HS-27A (cell line): ENCODE measurements at regions not wholly inside any gene's neighbourhood (a gene's known extent, or its start where the extent isn't known, plus 50 kb on each side); places are given as distances from the start of the nearest gene placed in this dataset.

ENCODE experiments used
- DNase-seq: peaks from one replicate; pipeline ENCODE4 v3.0.0-alpha.2; 2012; ENCODE audit warnings: low read depth, missing footprints

DNA sequence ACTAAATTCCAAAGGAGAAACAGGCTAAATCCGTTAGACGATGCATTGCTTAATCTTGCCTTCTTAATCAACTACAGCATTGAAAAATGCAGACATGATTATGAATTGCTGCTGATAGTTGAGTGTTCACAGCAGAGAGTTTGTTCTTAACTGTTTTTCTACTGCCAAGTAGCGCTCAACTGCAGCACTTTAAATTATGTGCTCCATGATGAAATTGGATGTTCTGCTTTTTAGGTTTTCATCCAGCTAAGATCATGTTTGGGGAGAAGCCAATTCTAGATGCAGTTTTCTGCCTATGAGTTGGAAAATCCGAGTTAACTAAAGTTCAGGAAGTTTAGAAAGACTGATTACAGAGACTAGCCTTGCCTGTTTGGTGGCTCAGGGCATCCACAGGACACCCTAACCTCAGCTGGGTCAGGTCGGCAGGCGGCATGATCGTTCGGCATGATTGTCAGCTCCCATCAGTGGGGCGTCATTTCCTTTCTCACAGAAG, 119.4 kb upstream of the PIEZO2 start:
- no peak for DNase-seq

GRCh38 chr18:11268153-11268552, 118.8 kb upstream of the PIEZO2 start:
- no peak for DNase-seq

DNA sequence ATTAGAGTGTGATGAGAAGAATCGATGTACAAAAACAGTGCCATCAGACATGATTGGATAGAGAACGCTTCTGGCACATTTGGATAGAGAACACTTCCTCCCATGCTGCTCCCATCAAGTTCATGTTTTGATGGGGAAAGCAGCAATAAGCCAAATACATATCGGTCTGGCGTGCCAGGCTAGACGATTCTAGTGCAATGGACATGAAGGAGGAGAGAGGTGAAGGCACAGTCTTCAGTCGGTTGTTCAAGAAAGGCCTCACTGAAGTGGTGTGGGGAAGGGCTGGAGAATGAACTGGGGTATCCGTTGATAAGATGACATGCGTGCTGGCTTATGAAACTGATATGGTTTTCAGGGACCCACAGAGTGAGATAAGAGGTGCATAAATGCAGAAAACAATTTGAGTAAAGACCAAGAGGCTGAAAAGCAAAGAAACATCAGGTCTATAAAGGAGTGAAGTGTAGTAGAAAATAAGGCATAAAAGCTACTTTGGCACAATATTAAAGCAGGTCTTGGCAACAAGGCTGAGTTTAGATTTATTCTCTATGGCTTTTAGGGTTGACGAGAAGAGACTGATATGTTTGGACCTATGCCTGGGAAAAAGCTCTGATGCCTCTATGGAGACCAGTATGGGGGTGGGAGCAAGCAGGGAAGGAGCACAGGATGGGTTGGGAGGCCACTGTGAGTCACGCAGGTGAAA, 117.6 kb upstream of the PIEZO2 start:
- DNase-seq = no peak

GRCh38 chr18:11261486-11261885, 112.1 kb upstream of the PIEZO2 start:
- no peak for DNase-seq

GRCh38 chr18:11260961-11261461, 111.6 kb upstream of the PIEZO2 start:
- DNase-seq = no peak

GRCh38 chr18:11259469-11260150, 110.2 kb upstream of the PIEZO2 start:
- DNase-seq = no peak

DNA sequence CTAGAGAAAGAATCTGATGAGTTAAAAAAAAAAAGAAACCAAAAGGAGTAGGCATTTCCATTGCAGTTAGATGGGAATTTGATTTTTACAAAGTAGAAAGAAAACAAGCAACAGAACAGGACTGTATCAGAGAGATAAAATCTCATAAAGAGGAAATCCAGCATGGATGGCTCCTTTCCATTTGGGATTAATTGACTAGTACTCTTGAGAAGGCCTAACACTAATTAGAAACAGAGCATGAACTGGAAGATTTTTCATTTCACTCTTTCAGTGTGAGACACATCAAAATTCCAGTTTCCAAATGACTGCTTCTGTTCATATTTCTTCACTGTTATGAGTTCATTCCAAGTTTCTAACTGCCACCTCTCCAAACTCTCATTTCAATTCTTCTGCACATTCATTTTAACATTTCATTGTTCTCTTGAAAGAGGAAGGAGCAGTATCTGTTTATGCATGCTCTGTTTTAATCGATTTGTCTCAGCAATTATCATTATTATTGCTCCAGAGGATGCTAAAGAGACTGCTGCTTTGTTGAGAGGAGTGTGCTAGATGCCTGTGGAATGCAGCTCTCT, 108.8 kb upstream of the PIEZO2 start:
- DNase-seq = no peak

DNA sequence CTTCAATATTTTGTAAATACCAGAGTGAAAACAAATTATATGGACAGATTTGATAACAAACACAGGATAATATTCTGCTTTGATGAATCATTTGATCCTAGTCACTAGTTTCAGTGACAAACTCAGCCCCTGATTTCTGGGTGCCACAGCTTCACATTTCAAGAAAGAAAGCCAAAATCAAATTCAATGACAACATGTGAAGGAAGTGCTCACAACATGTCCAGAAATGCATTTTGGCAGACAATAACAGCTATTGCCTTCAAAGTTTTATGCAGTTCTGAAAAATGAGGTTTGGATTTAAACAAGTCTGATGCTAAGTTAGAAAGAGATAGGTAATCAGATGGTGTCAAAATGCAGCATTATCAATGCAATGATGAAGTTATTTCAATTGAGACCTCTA, 106.9 kb upstream of the PIEZO2 start:
- DNase-seq = no peak

DNA sequence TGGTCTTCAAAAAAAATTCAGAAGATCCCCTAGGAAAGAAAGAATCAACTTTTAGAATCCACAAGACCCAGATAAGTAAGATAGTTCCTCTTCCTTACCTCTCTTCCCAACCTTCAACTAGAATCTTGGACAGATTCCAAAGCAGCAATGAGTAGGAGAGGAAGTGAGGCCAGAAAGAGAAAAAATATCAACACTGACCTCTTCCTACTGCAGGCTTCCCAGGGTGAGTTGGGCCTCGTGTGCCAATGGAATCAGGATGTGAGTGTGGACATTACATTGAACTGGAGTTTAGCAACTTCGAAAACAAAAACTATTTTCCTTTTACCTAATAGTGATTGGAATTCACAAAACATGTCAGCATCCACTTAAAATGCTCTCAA, 102.5 kb upstream of the PIEZO2 start:
- DNase-seq = no peak

DNA sequence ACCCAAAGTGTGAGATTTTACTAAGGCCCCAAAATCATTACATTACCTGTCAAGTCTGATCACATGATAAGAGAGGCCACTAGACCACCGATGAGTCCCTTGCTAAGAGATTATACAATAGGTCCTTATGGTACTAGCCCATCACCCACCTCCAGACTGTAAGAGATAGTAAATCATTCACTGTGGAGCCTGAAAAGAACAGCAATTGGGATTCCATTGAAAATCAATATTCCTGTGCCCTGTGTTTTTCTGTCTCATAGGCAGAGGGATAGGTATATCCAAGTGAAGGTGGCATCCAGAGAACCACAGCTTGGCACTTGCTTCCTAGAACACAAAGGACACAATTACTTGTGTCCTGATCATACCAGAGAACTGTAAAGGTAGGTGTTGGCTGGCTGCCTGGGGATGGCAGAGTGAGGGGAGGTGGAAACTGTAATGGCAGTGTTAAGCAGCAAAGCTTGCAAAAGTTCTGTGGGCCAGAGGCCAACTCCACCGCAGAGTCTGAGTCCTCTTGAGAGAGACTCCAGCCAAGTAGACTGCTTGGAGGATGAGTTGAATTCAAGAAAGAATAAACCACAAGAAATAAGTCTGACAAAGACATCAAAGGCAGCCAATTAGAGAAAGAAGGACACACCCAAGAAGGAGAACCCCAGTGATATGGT, 102.0 kb upstream of the PIEZO2 start:
- no peak for DNase-seq

GRCh38 chr18:11249391-11249790, 100.0 kb upstream of the PIEZO2 start:
- no peak for DNase-seq

DNA sequence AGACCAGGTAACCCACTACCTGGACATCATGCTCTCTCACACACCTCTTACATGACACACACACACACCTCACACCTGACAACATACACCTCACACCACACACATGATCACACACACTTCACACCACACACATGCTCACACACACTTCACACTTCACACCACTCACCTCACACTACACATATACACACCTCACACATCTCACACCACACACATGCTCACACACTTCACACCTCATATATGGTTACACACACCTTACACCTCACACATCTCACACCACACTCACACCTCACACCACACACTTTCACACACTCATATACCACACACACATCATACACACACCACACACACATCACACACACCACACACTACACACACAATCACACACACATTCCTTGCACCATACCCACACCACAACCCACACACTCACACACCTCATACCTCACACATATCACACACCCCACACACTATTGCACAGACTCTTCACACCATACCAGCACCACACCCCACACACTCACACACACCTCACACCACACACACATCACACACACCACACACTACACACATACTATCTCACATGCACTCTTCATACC, 98.1 kb upstream of the PIEZO2 start:
- DNase-seq = no peak

DNA sequence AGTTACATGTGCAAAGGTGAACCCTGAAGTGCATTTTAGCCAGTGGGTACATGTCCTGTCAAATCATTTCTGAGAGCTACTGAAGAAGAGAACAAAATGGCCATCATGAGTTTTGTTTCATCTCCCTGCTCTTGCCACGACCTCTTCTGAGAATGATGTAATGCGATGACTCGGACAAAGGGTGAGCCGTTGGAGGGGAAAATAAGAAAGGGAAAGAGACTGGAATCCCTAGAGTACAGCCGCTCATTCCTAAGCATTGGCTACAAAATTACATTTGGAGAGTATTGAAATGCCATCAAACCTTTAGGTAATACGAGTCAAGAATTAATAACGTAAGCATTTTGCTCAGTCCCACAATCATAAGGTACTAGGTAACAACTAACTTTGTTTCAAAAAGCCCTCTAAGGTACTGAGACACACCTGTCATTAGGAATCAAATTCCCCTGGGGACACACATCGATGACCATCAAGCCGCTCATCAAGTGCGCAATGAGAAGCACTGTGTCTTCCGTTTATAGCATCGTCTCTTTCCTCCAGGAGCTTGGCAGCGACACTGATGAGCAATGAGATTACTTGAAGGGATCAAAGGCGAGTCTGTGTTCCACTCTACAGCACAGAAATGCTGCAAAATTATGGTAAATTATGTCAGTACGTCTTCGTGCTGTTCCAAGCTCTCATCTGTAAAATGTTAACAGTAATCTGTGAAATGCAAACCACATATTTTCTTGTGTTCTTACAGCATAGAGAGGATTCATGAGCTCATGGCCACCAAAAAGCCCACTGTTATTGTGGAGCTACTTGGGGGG, 97.3 kb upstream of the PIEZO2 start:
- DNase-seq = no peak

GRCh38 chr18:11245879-11246278, 96.5 kb upstream of the PIEZO2 start:
- DNase-seq = no peak

GRCh38 chr18:11237484-11237883, 88.1 kb upstream of the PIEZO2 start:
- no peak for DNase-seq

DNA sequence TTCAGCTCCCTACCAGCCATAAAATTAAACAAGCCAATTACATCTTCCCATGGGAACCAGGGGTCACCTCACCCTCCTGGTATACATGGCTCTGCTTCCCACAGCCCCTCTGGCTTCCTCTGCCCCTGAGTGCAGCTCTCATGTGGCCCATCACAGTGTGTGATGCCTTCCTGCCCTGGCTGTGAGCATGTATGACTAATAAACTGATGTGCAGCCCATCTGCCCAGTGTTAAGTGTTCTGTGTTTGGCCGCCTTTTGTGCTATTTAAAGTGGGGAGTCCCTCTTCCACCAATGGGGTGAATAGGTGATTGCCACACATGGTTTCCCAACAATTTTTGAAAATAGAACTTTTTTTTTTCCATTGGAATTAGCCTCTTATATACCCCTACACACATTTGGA, 87.7 kb upstream of the PIEZO2 start:
- DNase-seq = no peak

- no peak for DNase-seq
Observed at GRCh38 chr18:11224153-11224552, 74.8 kb upstream of the PIEZO2 start.

DNA sequence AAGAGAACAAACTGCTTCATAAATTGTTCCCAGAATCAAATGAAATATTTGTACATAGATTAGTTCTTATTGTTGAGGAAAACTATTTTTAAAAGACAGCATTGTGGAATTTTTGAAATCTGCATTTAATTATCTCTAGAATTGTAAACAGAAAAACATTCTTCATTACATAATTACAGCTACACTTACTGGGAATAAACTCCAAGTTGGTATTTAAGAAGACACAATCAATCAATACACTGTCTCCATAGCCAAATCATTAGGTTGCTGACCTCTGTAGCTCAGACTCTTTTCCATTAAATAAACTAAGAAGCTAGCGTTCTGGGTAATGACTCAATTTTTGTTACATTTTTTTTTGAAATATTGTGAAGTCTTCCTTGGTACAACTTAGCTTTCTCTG, 70.2 kb upstream of the PIEZO2 start:
- DNase-seq = no peak

- no peak for DNase-seq
Observed at GRCh38 chr18:11215216-11215615, 65.8 kb upstream of the PIEZO2 start.

- no peak for DNase-seq
Observed at GRCh38 chr18:11204020-11204419, 54.7 kb upstream of the PIEZO2 start.

GRCh38 chr18:11199477-11199876, 50.1 kb upstream of the PIEZO2 start:
- no peak for DNase-seq
